MM.1S (cell line): ENCODE measurements at regions not wholly inside any gene's neighbourhood (a gene's known extent, or its start where the extent isn't known, plus 50 kb on each side); places are given as distances from the start of the nearest gene placed in this dataset.

Source experiments
- EZH2phosphoT487 ChIP-seq: fragments of 300-600 bp; sonication (generic); IDR thresholded peaks from 2 replicates; pipeline ENCODE4 v1.6.1; 2018; ENCODE audit warnings: antibody characterized with exemption, low read length
- TF ChIP-seq, protein P1 (sequence below): fragments of 300-600 bp; sonication (generic); IDR thresholded peaks from 2 replicates; pipeline ENCODE4 v1.5.1; 2016; ENCODE audit warnings: antibody characterized with exemption, low read length, mixed read lengths

DNA sequence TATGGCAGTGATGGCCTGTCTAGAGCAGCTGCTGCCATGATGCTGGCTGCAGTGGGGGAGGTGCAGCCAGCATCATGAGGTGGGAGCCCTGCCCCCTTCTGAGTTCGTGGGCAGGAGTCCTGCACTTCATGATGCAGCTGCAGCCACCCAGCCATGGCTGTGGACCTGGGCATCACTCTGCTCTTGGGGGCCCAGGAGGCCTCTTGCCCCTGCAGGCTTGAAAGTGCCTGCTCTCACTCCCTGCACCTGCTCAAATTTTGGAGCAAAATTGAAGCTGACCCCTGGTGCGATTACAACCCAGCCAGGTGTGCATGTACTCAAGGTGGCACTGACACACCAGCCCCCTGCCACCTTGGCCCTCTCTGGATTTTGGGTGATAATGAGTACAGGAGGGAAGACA lies 712.9 kb downstream of the NUP35 start:
- TF ChIP-seq EZH2phosphoT487 = no peak
- TF ChIP-seq, protein P1, sequence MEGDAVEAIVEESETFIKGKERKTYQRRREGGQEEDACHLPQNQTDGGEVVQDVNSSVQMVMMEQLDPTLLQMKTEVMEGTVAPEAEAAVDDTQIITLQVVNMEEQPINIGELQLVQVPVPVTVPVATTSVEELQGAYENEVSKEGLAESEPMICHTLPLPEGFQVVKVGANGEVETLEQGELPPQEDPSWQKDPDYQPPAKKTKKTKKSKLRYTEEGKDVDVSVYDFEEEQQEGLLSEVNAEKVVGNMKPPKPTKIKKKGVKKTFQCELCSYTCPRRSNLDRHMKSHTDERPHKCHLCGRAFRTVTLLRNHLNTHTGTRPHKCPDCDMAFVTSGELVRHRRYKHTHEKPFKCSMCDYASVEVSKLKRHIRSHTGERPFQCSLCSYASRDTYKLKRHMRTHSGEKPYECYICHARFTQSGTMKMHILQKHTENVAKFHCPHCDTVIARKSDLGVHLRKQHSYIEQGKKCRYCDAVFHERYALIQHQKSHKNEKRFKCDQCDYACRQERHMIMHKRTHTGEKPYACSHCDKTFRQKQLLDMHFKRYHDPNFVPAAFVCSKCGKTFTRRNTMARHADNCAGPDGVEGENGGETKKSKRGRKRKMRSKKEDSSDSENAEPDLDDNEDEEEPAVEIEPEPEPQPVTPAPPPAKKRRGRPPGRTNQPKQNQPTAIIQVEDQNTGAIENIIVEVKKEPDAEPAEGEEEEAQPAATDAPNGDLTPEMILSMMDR = no peak
